GM23248 (cell line): ENCODE measurements at regions not wholly inside any gene's neighbourhood (a gene's known extent, or its start where the extent isn't known, plus 50 kb on each side); places are given as distances from the start of the nearest gene placed in this dataset.

Experiments
- DNase-seq: peaks from one replicate; pipeline ENCODE4 v3.0.0-alpha.2; 2015
- H2AFZ ChIP-seq: fragments of 200-600 bp; sonication (generic); 2 replicates; pipeline ENCODE4 v1.6.1; 2016; ENCODE audit warnings: antibody characterized with exemption
- H3F3A ChIP-seq: fragments of 200-600 bp; sonication (generic); 2 replicates; pipeline ENCODE4 v1.6.1; 2016; ENCODE audit warnings: mild to moderate bottlenecking, antibody characterized with exemption, mixed run types; ENCODE audit not compliant: insufficient read depth
- H3K27ac ChIP-seq: fragments of 200-600 bp; sonication (generic); 2 replicates; pipeline ENCODE4 v1.5.1; 2016; ENCODE audit warnings: mild to moderate bottlenecking
- H3K27me3 ChIP-seq: fragments of 200-600 bp; sonication (generic); replicated peaks from 2 replicates; pipeline ENCODE4 v1.6.1; 2016; ENCODE audit warnings: mild to moderate bottlenecking; ENCODE audit not compliant: insufficient read depth
- H3K36me3 ChIP-seq: fragments of 200-600 bp; sonication (generic); 2 replicates; pipeline ENCODE4 v1.6.1; 2016; ENCODE audit warnings: low read depth, mild to moderate bottlenecking
- H3K4me1 ChIP-seq: fragments of 200-600 bp; sonication (generic); 2 replicates; pipeline ENCODE4 v1.6.1; 2016; ENCODE audit warnings: mild to moderate bottlenecking; ENCODE audit not compliant: insufficient read depth
- H3K4me2 ChIP-seq: fragments of 200-600 bp; sonication (generic); one replicate; pipeline ENCODE4 v1.6.1; 2016; ENCODE audit warnings: mild to moderate bottlenecking; ENCODE audit not compliant: unreplicated experiment
- H3K4me3 ChIP-seq: fragments of 200-600 bp; sonication (generic); 2 replicates; pipeline ENCODE4 v1.5.1; 2016; ENCODE audit warnings: mild to moderate bottlenecking
- H3K79me2 ChIP-seq: fragments of 200-600 bp; sonication (generic); 2 replicates; pipeline ENCODE4 v1.6.1; 2016; ENCODE audit warnings: mild to moderate bottlenecking; ENCODE audit not compliant: insufficient read depth
- H3K9ac ChIP-seq: fragments of 200-600 bp; sonication (generic); 2 replicates; pipeline ENCODE4 v1.6.1; 2016; ENCODE audit warnings: mild to moderate bottlenecking
- H3K9me2 ChIP-seq: fragments of 200-600 bp; sonication (generic); 2 replicates; pipeline ENCODE4 v1.6.1; 2016; ENCODE audit warnings: mixed run types, mild to moderate bottlenecking, moderate library complexity; ENCODE audit not compliant: insufficient read depth
- H3K9me3 ChIP-seq: fragments of 200-600 bp; sonication (generic); one replicate; pipeline ENCODE4 v1.6.1; 2017; ENCODE audit warnings: low read depth
- H4K20me1 ChIP-seq: fragments of 200-600 bp; sonication (generic); 2 replicates; pipeline ENCODE4 v1.6.0; 2016; ENCODE audit not compliant: insufficient read depth
- EZH2 ChIP-seq: fragments of 200-600 bp; sonication (generic); IDR thresholded peaks from 2 replicates; pipeline ENCODE4 v1.6.1; 2018; ENCODE audit warnings: antibody characterized with exemption, mild to moderate bottlenecking; ENCODE audit not compliant: insufficient read depth, poor library complexity, severe bottlenecking
- EZH2phosphoT487 ChIP-seq: fragments of 200-600 bp; sonication (generic); IDR thresholded peaks from 2 replicates; pipeline ENCODE4 v1.6.1; 2018; ENCODE audit warnings: antibody characterized with exemption, moderate library complexity, mild to moderate bottlenecking, low read depth; ENCODE audit not compliant: insufficient read depth
- WGBS, 2 experiments: methylation state at CpG; one replicate each; pipeline ENCODE4 v1.1.6; 2015 to 2017; ENCODE audit warnings: low lambda C conversion rate in 2 of 2, low coverage in 1 of 2; ENCODE audit errors: missing lambda C conversion rate in 2 of 2; 5-methylcytosine and 5-hydroxymethylcytosine counted together
- in situ Hi-C: fragments of 300-500 bp; cut with MboI; formaldehyde crosslinking; loops from 2 replicates; pipeline ENCODE4 v1.15.0; 2020

DNA sequence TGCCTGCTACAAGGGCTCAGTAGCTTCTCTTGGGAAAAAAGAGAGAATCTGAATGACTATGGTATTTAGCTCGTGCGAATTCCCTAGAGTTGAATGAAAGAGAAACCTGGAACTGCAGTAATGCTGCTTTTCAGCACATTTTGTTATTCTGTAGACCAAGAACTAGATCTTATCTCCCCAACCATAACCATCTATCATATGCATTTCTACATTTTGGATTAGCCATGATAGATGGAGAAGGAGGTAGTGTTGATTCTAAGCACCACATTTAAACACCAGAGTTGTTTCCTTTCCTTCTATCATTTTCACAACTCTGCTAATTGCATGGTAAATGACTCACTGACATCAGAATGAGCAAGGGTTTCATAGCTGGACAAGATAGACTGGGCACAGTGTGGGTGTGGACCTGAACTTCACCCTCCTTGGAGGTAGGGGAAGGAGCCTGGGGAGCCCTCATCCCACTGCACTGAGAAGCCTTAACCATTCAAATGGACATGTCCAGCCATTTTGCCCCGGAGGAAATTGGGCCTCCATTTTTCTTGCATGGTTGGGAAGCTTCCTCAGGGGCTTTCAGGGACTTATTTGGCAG lies 55.3 kb upstream of the BMPER start:
- Histone ChIP-seq H3K79me2 (no peaks in the 10 kb centered on the region), H3K4me2 (no peak overlapping the region), H3K27ac (no peak overlapping the region), H3F3A (peaks cover 26% of the 10 kb centered on the region), H3K9ac (no peak overlapping the region), H3K27me3 (no peaks in the 10 kb centered on the region), H3K4me1 (peaks cover 44% of the 10 kb centered on the region), H3K9me3 (no peaks in the 10 kb centered on the region), H3K36me3 (no peaks in the 10 kb centered on the region), H3K4me3 (no peak overlapping the region), H3K9me2 (no peaks in the 10 kb centered on the region), H2AFZ (no peak overlapping the region), H4K20me1 (no peaks in the 10 kb centered on the region)
- no peak for DNase-seq
- in situ Hi-C loops: no loop called here
- 88 to 90% methylated on average over 3 of the region's 3 CpGs for WGBS, 2 experiments
- no peak for TF ChIP-seq EZH2
- TF ChIP-seq EZH2phosphoT487: no peak

DNA sequence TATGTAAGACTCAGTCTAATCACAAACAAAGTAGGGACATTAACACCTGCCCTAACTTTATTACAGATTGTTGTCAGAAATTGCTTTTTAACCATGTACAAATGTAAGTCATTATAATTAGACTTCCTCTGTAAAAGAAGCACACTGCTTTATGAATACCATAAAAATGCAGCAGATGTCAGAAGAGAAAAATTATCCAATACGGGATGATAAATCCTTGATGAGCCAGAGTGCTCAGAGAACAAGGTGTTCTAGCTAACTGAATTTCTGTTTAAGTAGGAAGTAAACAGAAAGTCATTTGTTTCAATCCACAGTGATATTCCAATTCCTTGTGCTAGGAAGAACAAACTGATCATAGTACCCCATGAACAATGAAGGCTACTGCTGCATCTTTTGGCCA lies 54.6 kb upstream of the BMPER start:
- Histone ChIP-seq H3K27me3 (no peaks in the 10 kb centered on the region), H3K4me1 (peaks cover 48% of the 10 kb centered on the region), H2AFZ (no peak overlapping the region), H4K20me1 (no peaks in the 10 kb centered on the region), H3K4me2 (no peak overlapping the region), H3K9me2 (no peaks in the 10 kb centered on the region), H3F3A (peaks cover 25% of the 10 kb centered on the region), H3K4me3 (no peak overlapping the region), H3K9me3 (no peaks in the 10 kb centered on the region), H3K27ac (no peak overlapping the region), H3K79me2 (no peaks in the 10 kb centered on the region), H3K36me3 (no peaks in the 10 kb centered on the region), H3K9ac (no peak overlapping the region)
- no peak for DNase-seq
- no peak for TF ChIP-seq EZH2
- TF ChIP-seq EZH2phosphoT487: no peak
- in situ Hi-C loops: no loop called here
- WGBS, 2 experiments: 63 to 69% methylated on average over 1 of the region's 1 CpG

DNA sequence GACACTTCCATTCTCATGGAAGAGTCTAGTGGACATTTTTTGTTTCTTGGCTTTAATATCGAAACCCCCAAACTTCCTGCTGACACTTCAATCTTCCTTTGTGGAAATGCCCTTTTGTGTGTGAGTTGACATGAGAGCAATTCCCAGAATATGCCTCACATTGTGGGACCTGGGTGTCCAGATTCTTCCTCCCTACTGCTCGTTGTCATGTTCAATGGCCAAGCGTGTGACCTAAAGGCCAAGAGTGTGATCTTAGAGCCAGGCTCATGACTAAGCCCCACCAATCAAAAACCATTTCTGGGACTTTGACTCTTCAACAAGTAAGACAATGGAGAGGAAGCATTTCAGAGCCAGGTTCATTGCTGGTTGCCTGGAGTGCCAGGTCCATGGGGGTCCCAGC lies 52.5 kb upstream of the BMPER start:
- Histone ChIP-seq H3K27me3 (no peaks in the 10 kb centered on the region), H3K4me2 (no peak overlapping the region)
- WGBS, 2 experiments: 84 to 95% methylated on average over 3 of the region's 3 CpGs

DNA sequence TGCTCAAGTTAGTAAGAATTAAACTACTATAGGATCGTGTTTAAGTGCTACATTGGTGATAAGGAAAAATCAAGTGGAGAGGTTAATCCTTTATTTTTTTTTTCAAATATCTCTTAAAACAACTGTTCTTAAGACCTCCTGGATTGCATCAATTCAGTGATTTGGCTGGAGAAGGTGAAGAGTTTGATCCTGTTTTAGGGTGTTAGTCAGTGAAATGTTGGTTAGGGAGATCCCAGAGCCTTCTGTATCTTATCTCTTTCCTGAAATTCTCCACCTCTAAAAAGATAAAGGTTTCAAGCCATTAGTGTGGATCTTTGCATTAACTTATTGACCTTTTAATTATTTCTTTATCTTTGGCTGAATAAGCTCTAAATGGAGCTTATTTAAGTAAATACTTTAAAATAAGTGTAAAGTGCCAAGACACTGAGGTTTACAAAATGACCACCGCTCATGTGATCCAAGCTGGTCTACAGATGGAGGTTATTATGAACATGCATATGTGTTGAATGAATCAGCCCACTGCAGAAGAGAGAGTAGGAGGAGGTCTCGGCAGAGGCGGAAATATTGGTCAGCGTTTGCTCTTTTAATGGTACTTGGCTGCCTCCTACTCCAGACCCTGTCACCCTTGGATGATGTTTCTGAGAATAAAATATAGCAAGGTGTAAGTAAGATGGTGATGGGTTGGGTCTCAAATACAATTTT lies 51.8 kb upstream of the BMPER start:
- H3K9me2 ChIP-seq: no peaks in the 10 kb centered on the region
- peak overlapping the region; percentile 45; the same call in 1 of the 2 replicates for H3K4me3 ChIP-seq
- in situ Hi-C loops: no loop called here
- no peaks in the 10 kb centered on the region for H3K36me3 ChIP-seq
- H3K9me3 ChIP-seq: no peaks in the 10 kb centered on the region
- no peaks in the 10 kb centered on the region for H3K79me2 ChIP-seq
- H3K9ac ChIP-seq: peak overlapping the region; percentile 14; the same call in 1 of the 2 replicates
- TF ChIP-seq EZH2 (no peak), EZH2phosphoT487 (no peak)
- H2AFZ ChIP-seq: no peak overlapping the region
- H3F3A ChIP-seq: peaks cover 20% of the 10 kb centered on the region
- no peaks in the 10 kb centered on the region for H4K20me1 ChIP-seq
- WGBS, 2 experiments: 20% methylated on average over 5 of the region's 5 CpGs
- peak; percentile 96 for DNase-seq
- H3K4me1 ChIP-seq: peaks cover 41% of the 10 kb centered on the region
- H3K4me2 ChIP-seq: peak overlapping the region; percentile 56
- H3K27ac ChIP-seq: peak overlapping the region; percentile 55
- no peaks in the 10 kb centered on the region for H3K27me3 ChIP-seq

More for the DNA sequence above, 52.5 kb upstream of the BMPER start:
- Histone ChIP-seq H3K9me3 (no peaks in the 10 kb centered on the region), H3K9ac (no peak overlapping the region), H2AFZ (no peak overlapping the region), H3K9me2 (no peaks in the 10 kb centered on the region), H3K4me3 (no peak overlapping the region), H3K4me1 (peaks cover 41% of the 10 kb centered on the region), H3K79me2 (no peaks in the 10 kb centered on the region), H4K20me1 (no peaks in the 10 kb centered on the region), H3K27ac (no peak overlapping the region), H3F3A (peaks cover 20% of the 10 kb centered on the region), H3K36me3 (no peaks in the 10 kb centered on the region)
- TF ChIP-seq EZH2phosphoT487 (no peak), EZH2 (no peak)
- no peak for DNase-seq
- in situ Hi-C loops: no loop called here
